Forelimb muscle (tissue), 1 donor: ENCODE measurements at regions not wholly inside any gene's neighbourhood (a gene's known extent, or its start where the extent isn't known, plus 50 kb on each side); places are given as distances from the start of the nearest gene placed in this dataset.

Experiments
- DNase-seq: peaks from one replicate; pipeline ENCODE4 v3.0.0-alpha.2; 2013; ENCODE audit warnings: low read depth

- DNase-seq: no peak
These were observed 59.9 kb downstream of the HTR1B start for GRCh38 chr6:77403424-77403823.

GRCh38 chr6:77401231-77401630 is 62.1 kb downstream of the HTR1B start:
- DNase-seq: no peak

- no peak for DNase-seq
These were observed 65.7 kb downstream of the HTR1B start for GRCh38 chr6:77397561-77397960.

GRCh38 chr6:77389402-77389801 is 73.9 kb downstream of the HTR1B start:
- no peak for DNase-seq

GRCh38 chr6:77383026-77383425 is 80.3 kb downstream of the HTR1B start:
- DNase-seq: no peak

GRCh38 chr6:77373955-77374354 is 89.3 kb downstream of the HTR1B start:
- DNase-seq: no peak

GRCh38 chr6:77371748-77372147 is 91.5 kb downstream of the HTR1B start:
- no peak for DNase-seq

GRCh38 chr6:77368660-77369313 is 94.5 kb downstream of the HTR1B start:
- DNase-seq: no peak

- no peak for DNase-seq
These were observed 96.5 kb downstream of the HTR1B start for GRCh38 chr6:77366798-77367197.

- DNase-seq: no peak
These were observed 99.6 kb downstream of the HTR1B start for GRCh38 chr6:77363702-77364101.

GRCh38 chr6:77362055-77362454 is 101.2 kb downstream of the HTR1B start:
- DNase-seq: no peak

- DNase-seq: no peak
These were observed 102.3 kb downstream of the HTR1B start for GRCh38 chr6:77361018-77361417.

GRCh38 chr6:77356821-77357220 is 106.5 kb downstream of the HTR1B start:
- no peak for DNase-seq

GRCh38 chr6:77354581-77354980 is 108.7 kb downstream of the HTR1B start:
- DNase-seq: no peak

- no peak for DNase-seq
These were observed 110.2 kb downstream of the HTR1B start for GRCh38 chr6:77353129-77353528.

GRCh38 chr6:77341058-77341986 is 122.0 kb downstream of the HTR1B start:
- no peak for DNase-seq

- no peak for DNase-seq
These were observed 123.0 kb downstream of the HTR1B start for GRCh38 chr6:77340331-77340730.

GRCh38 chr6:77339926-77340325 is 123.4 kb downstream of the HTR1B start:
- DNase-seq: no peak

- no peak for DNase-seq
These were observed 125.9 kb downstream of the HTR1B start for GRCh38 chr6:77337392-77337791.

- no peak for DNase-seq
These were observed 129.2 kb downstream of the HTR1B start for GRCh38 chr6:77334093-77334492.

GRCh38 chr6:77332915-77333623 is 130.2 kb downstream of the HTR1B start:
- DNase-seq: no peak

- no peak for DNase-seq
These were observed 136.6 kb downstream of the HTR1B start for GRCh38 chr6:77326711-77327110.

- no peak for DNase-seq
These were observed 137.3 kb downstream of the HTR1B start for GRCh38 chr6:77326029-77326428.
